ENCODE measurements at regions not wholly inside any gene's neighbourhood (a gene's known extent, or its start where the extent isn't known, plus 50 kb on each side); places are given as distances from the start of the nearest gene placed in this dataset.

GRCh38 chr5:27220752-27221151, 182.4 kb upstream of the CDH9 start:
- TF ChIP-seq CTCF (IDR thresholded peaks at IDR 0.05) = no peak
- TF ChIP-seq POLR2A (IDR thresholded peaks at IDR 0.05) = no peak

All from ovary (tissue), 3 donors.